ENCODE measurements at regions not wholly inside any gene's neighbourhood (a gene's known extent, or its start where the extent isn't known, plus 50 kb on each side); places are given as distances from the start of the nearest gene placed in this dataset.

DNA sequence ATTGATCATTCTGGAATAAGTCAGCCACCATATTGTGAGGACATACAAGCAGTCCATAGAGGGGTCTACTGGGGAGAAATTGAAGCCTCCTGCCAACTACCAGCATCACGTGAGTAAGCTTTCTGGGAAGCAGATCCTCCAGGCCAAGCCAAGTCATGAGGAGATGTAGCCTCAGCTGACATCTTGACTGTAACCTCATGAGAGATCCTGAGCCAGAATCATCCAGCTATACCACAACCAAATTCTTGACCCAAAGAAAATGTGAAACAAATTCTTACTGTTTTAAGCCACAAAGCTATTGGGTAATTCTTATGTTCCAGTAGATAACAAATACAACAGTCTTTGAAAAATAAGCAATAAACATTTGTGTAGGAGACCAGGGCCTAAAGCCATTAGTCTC lies 479.4 kb upstream of the DCN start:
- ChIA-PET POLR2A (ENCODE audit: unreplicated experiment) (no interaction called here), CTCF (no interaction called here)
- DNase-seq, result no peak
- no peaks in the 10 kb centered on the region for H3K9me2 ChIP-seq (ENCODE audit: insufficient read depth)
- H3K27ac ChIP-seq, result no peak overlapping the region
- no peaks in the 10 kb centered on the region for H3K79me2 ChIP-seq (ENCODE audit: low read depth)
- TF ChIP-seq, protein P1, sequence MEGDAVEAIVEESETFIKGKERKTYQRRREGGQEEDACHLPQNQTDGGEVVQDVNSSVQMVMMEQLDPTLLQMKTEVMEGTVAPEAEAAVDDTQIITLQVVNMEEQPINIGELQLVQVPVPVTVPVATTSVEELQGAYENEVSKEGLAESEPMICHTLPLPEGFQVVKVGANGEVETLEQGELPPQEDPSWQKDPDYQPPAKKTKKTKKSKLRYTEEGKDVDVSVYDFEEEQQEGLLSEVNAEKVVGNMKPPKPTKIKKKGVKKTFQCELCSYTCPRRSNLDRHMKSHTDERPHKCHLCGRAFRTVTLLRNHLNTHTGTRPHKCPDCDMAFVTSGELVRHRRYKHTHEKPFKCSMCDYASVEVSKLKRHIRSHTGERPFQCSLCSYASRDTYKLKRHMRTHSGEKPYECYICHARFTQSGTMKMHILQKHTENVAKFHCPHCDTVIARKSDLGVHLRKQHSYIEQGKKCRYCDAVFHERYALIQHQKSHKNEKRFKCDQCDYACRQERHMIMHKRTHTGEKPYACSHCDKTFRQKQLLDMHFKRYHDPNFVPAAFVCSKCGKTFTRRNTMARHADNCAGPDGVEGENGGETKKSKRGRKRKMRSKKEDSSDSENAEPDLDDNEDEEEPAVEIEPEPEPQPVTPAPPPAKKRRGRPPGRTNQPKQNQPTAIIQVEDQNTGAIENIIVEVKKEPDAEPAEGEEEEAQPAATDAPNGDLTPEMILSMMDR (conservative IDR thresholded peaks at IDR 0.05), result no peak
- TF ChIP-seq EZH2 (IDR thresholded peaks at IDR 0.05; ENCODE audit: low read depth), result no peak
- no peak overlapping the region for H3K4me2 ChIP-seq
- H3F3A ChIP-seq (ENCODE audit: insufficient read depth, low read depth), result no peaks in the 10 kb centered on the region
- H3K4me1 ChIP-seq (replicated peaks; ENCODE audit: insufficient read depth), result no peaks in the 10 kb centered on the region
- no peaks in the 10 kb centered on the region for H3K36me3 ChIP-seq (ENCODE audit: low read depth)
- no TSS peak for BruUV-seq (replicated peaks)
- H3K27me3 ChIP-seq (ENCODE audit: insufficient read depth, low read depth), result no peaks in the 10 kb centered on the region
- no peaks in the 10 kb centered on the region for H4K20me1 ChIP-seq (ENCODE audit: insufficient read depth)
- H2AFZ ChIP-seq, result no peak overlapping the region
- no peak overlapping the region for H3K4me3 ChIP-seq
- intact Hi-C loops (cut with micrococcal nuclease; ENCODE audit: unreplicated experiment), result no loop called here
- no peaks in the 10 kb centered on the region for H3K9me3 ChIP-seq (ENCODE audit: insufficient read depth, low read depth)

DNA sequence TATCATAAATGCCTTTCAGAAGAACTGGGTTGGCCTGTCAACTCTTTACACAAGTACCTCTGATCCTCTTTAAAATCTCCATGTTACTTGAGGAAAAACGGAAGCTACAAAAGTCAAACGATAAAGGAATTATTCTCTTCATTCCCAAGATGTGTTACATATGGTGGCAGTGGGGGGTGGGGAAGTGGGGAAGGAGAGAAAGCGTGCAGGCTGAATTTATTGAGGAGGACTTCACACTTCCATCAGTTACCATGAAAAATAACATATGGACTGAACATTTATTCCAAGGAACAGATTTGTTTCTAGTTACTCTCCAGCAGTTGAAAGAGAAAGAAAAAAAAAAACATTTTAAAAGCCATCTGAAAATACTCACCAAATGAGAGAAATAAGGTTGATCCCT lies 474.4 kb upstream of the DCN start:
- intact Hi-C loops (cut with micrococcal nuclease; ENCODE audit: unreplicated experiment), result no loop called here
- no peaks in the 10 kb centered on the region for H3F3A ChIP-seq (ENCODE audit: insufficient read depth, low read depth)
- H3K9me2 ChIP-seq (ENCODE audit: insufficient read depth), result no peaks in the 10 kb centered on the region
- POLR2A ChIA-PET (ENCODE audit: unreplicated experiment), result no interaction called here
- H2AFZ ChIP-seq, result no peak overlapping the region
- no peaks in the 10 kb centered on the region for H3K36me3 ChIP-seq (ENCODE audit: low read depth)
- no peaks in the 10 kb centered on the region for H4K20me1 ChIP-seq (ENCODE audit: insufficient read depth)
- no peaks in the 10 kb centered on the region for H3K79me2 ChIP-seq (ENCODE audit: low read depth)
- H3K4me3 ChIP-seq, result no peak overlapping the region
- no peaks in the 10 kb centered on the region for H3K27me3 ChIP-seq (ENCODE audit: insufficient read depth, low read depth)
- TF ChIP-seq, protein P1 (conservative IDR thresholded peaks at IDR 0.05), result no peak
- TF ChIP-seq EZH2 (IDR thresholded peaks at IDR 0.05; ENCODE audit: low read depth), result no peak
- CTCF ChIA-PET, result no interaction called here
- BruUV-seq (replicated peaks), result no TSS peak
- no peaks in the 10 kb centered on the region for H3K4me1 ChIP-seq (replicated peaks; ENCODE audit: insufficient read depth)
- no peaks in the 10 kb centered on the region for H3K9me3 ChIP-seq (ENCODE audit: insufficient read depth, low read depth)
- H3K4me2 ChIP-seq, result no peak overlapping the region
- no peak overlapping the region for H3K27ac ChIP-seq
- DNase-seq, result no peak

DNA sequence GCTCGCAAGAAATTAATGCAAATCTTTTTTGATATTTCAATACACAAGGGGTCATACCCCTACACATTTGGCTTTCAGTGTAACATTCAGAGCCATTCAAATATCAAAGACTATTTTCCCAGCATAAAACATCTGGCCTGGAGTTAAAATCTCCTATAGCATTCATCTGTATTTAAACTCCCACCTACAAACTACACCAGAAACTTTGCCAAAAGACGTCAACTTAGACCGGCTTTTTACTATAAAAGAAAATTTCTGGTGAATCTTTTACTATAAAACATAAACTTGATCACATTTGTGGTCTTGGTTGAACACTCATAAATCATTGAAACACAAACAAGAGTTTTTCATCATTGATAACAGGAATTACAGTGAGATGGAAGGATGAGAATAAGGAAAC lies 473.3 kb upstream of the DCN start:
- H4K20me1 ChIP-seq (ENCODE audit: insufficient read depth), result no peaks in the 10 kb centered on the region
- no peaks in the 10 kb centered on the region for H3K27me3 ChIP-seq (ENCODE audit: insufficient read depth, low read depth)
- H2AFZ ChIP-seq, result no peak overlapping the region
- no TSS peak for BruUV-seq (replicated peaks)
- TF ChIP-seq, protein P1 (conservative IDR thresholded peaks at IDR 0.05), result no peak
- no peak for TF ChIP-seq EZH2 (IDR thresholded peaks at IDR 0.05; ENCODE audit: low read depth)
- H3K79me2 ChIP-seq (ENCODE audit: low read depth), result no peaks in the 10 kb centered on the region
- H3K9me2 ChIP-seq (ENCODE audit: insufficient read depth), result no peaks in the 10 kb centered on the region
- intact Hi-C loops (cut with micrococcal nuclease; ENCODE audit: unreplicated experiment), result no loop called here
- no peaks in the 10 kb centered on the region for H3K9me3 ChIP-seq (ENCODE audit: insufficient read depth, low read depth)
- no peak overlapping the region for H3K4me3 ChIP-seq
- H3F3A ChIP-seq (ENCODE audit: insufficient read depth, low read depth), result no peaks in the 10 kb centered on the region
- ChIA-PET CTCF (no interaction called here), POLR2A (ENCODE audit: unreplicated experiment) (no interaction called here)
- no peaks in the 10 kb centered on the region for H3K4me1 ChIP-seq (replicated peaks; ENCODE audit: insufficient read depth)
- no peak overlapping the region for H3K4me2 ChIP-seq
- no peak overlapping the region for H3K27ac ChIP-seq
- DNase-seq, result no peak
- H3K36me3 ChIP-seq (ENCODE audit: low read depth), result no peaks in the 10 kb centered on the region

Measured in PC-9 (cell line).